ENCODE measurements at regions not wholly inside any gene's neighbourhood (a gene's known extent, or its start where the extent isn't known, plus 50 kb on each side); places are given as distances from the start of the nearest gene placed in this dataset.
"Not testable (repeated sequence)": the region's sequence is repeated elsewhere in the genome, so short reads cannot be mapped to it uniquely, and the experiment has no call there.

- no peak for DNase-seq
Measured at GRCh38 chr2:199558156-199558555, 100.4 kb upstream of the SATB2 start.

- DNase-seq: no peak
Measured at GRCh38 chr2:199556527-199557285, 99.0 kb upstream of the SATB2 start.

GRCh38 chr2:199554026-199554425 lies 96.3 kb upstream of the SATB2 start:
- DNase-seq: no peak

- DNase-seq: no peak
Measured at GRCh38 chr2:199552141-199552540, 94.4 kb upstream of the SATB2 start.

GRCh38 chr2:199543606-199544172 lies 86.0 kb upstream of the SATB2 start:
- DNase-seq: no peak

- no peak for DNase-seq
Measured at GRCh38 chr2:199535445-199536177, 77.9 kb upstream of the SATB2 start.

GRCh38 chr2:199533873-199534272 lies 76.1 kb upstream of the SATB2 start:
- not testable (repeated sequence) for DNase-seq

GRCh38 chr2:199527071-199527470 lies 69.3 kb upstream of the SATB2 start:
- no peak for DNase-seq

GRCh38 chr2:199524689-199525574 lies 67.2 kb upstream of the SATB2 start:
- no peak for DNase-seq

GRCh38 chr2:199509403-199509802 lies 51.7 kb upstream of the SATB2 start:
- no peak for DNase-seq
